ENCODE measurements at regions not wholly inside any gene's neighbourhood (a gene's known extent, or its start where the extent isn't known, plus 50 kb on each side); places are given as distances from the start of the nearest gene placed in this dataset.

GRCh38 chr13:22009937-22010336 is 339.1 kb downstream of the FGF9 start:
- Histone ChIP-seq H3K4me1 (replicated peaks; ENCODE audit: insufficient read depth) (no peaks in the 10 kb centered on the region), H3F3A (ENCODE audit: insufficient read depth, low read depth) (no peaks in the 10 kb centered on the region), H3K4me2 (no peak overlapping the region), H3K9me2 (ENCODE audit: insufficient read depth) (no peaks in the 10 kb centered on the region), H4K20me1 (ENCODE audit: insufficient read depth) (no peaks in the 10 kb centered on the region), H3K27ac (no peak overlapping the region), H3K4me3 (no peak overlapping the region), H3K79me2 (ENCODE audit: low read depth) (no peaks in the 10 kb centered on the region), H3K27me3 (ENCODE audit: insufficient read depth, low read depth) (peaks cover 48% of the 10 kb centered on the region), H3K9me3 (ENCODE audit: insufficient read depth, low read depth) (no peaks in the 10 kb centered on the region), H3K36me3 (ENCODE audit: low read depth) (no peaks in the 10 kb centered on the region), H2AFZ (no peak overlapping the region)
- ChIA-PET CTCF (no interaction called here), POLR2A (ENCODE audit: unreplicated experiment) (no interaction called here)
- no TSS peak for BruUV-seq (replicated peaks)
- TF ChIP-seq CTCF (conservative IDR thresholded peaks at IDR 0.05) (no peak), EZH2 (IDR thresholded peaks at IDR 0.05; ENCODE audit: low read depth) (no peak)
- DNase-seq: no peak
- intact Hi-C loops (cut with micrococcal nuclease; ENCODE audit: unreplicated experiment): no loop called here

- Histone ChIP-seq H3K9me2 (ENCODE audit: insufficient read depth) (no peaks in the 10 kb centered on the region), H3K27me3 (ENCODE audit: insufficient read depth, low read depth) (peaks cover 38% of the 10 kb centered on the region), H3K36me3 (ENCODE audit: low read depth) (no peaks in the 10 kb centered on the region), H3K9me3 (ENCODE audit: insufficient read depth, low read depth) (no peaks in the 10 kb centered on the region), H3K4me3 (no peak overlapping the region), H3F3A (ENCODE audit: insufficient read depth, low read depth) (no peaks in the 10 kb centered on the region), H3K4me1 (replicated peaks; ENCODE audit: insufficient read depth) (no peaks in the 10 kb centered on the region), H4K20me1 (ENCODE audit: insufficient read depth) (no peaks in the 10 kb centered on the region), H3K79me2 (ENCODE audit: low read depth) (no peaks in the 10 kb centered on the region), H2AFZ (no peak overlapping the region), H3K27ac (no peak overlapping the region), H3K4me2 (no peak overlapping the region)
- DNase-seq: no peak
- intact Hi-C loops (cut with micrococcal nuclease; ENCODE audit: unreplicated experiment): no loop called here
- CTCF ChIA-PET: no interaction called here
- no TSS peak for BruUV-seq (replicated peaks)
- no peak for TF ChIP-seq EZH2 (IDR thresholded peaks at IDR 0.05; ENCODE audit: low read depth)
- no peak for TF ChIP-seq CTCF (conservative IDR thresholded peaks at IDR 0.05)
- POLR2A ChIA-PET (ENCODE audit: unreplicated experiment): no interaction called here
Measured at GRCh38 chr13:22012686-22013085, 341.8 kb downstream of the FGF9 start.

GRCh38 chr13:22014469-22014868 is 343.6 kb downstream of the FGF9 start:
- Histone ChIP-seq H3K79me2 (ENCODE audit: low read depth) (no peaks in the 10 kb centered on the region), H3K27ac (no peak overlapping the region), H3K27me3 (ENCODE audit: insufficient read depth, low read depth) (peaks cover 31% of the 10 kb centered on the region), H2AFZ (no peak overlapping the region), H4K20me1 (ENCODE audit: insufficient read depth) (no peaks in the 10 kb centered on the region), H3K4me2 (no peak overlapping the region), H3K9me3 (ENCODE audit: insufficient read depth, low read depth) (no peaks in the 10 kb centered on the region), H3K9me2 (ENCODE audit: insufficient read depth) (no peaks in the 10 kb centered on the region), H3K4me1 (replicated peaks; ENCODE audit: insufficient read depth) (no peaks in the 10 kb centered on the region), H3F3A (ENCODE audit: insufficient read depth, low read depth) (no peaks in the 10 kb centered on the region), H3K36me3 (ENCODE audit: low read depth) (no peaks in the 10 kb centered on the region), H3K4me3 (no peak overlapping the region)
- no peak for TF ChIP-seq CTCF (conservative IDR thresholded peaks at IDR 0.05)
- TF ChIP-seq EZH2 (IDR thresholded peaks at IDR 0.05; ENCODE audit: low read depth): no peak
- intact Hi-C loops (cut with micrococcal nuclease; ENCODE audit: unreplicated experiment): no loop called here
- POLR2A ChIA-PET (ENCODE audit: unreplicated experiment): no interaction called here
- CTCF ChIA-PET: no interaction called here
- BruUV-seq (replicated peaks): no TSS peak
- DNase-seq: no peak
